ENCODE measurements at regions not wholly inside any gene's neighbourhood (a gene's known extent, or its start where the extent isn't known, plus 50 kb on each side); places are given as distances from the start of the nearest gene placed in this dataset.
A peak's percentile ranks its signal among the peaks of the same experiment; 100 is the strongest.

GRCh38 chr2:200156166-200156835, 150.2 kb upstream of the SPATS2L start:
- TF ChIP-seq POLR2AphosphoS5 (IDR thresholded peaks at IDR 0.05; ENCODE audit: insufficient read depth in 1 of 2, low read depth in 1 of 2) (peak in 1 of 2 donors; percentile 90), CTCF (IDR thresholded peaks at IDR 0.05) (no peak), POLR2A (IDR thresholded peaks at IDR 0.05) (no peak)
